ENCODE measurements at regions not wholly inside any gene's neighbourhood (a gene's known extent, or its start where the extent isn't known, plus 50 kb on each side); places are given as distances from the start of the nearest gene placed in this dataset.

DNA sequence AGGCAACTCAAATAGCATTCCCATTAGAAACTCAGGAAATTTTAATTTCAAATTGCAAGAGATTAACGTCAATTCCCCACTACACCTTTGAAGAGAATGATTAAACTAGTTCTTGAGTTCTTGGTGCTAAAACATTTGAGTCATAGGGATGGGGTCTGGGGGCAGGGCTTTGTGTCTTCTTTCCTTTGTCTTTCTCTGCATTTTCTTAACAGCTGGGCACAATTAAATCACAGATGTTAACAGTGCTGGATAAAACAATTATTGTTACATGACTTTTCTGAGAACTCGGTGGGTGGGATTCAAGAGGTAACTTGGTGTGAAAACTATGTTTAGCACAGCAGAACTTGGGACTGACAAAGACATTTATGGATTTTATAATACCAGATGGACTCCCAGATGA, 351.9 kb upstream of the TNC start:
- TF ChIP-seq, protein P1, sequence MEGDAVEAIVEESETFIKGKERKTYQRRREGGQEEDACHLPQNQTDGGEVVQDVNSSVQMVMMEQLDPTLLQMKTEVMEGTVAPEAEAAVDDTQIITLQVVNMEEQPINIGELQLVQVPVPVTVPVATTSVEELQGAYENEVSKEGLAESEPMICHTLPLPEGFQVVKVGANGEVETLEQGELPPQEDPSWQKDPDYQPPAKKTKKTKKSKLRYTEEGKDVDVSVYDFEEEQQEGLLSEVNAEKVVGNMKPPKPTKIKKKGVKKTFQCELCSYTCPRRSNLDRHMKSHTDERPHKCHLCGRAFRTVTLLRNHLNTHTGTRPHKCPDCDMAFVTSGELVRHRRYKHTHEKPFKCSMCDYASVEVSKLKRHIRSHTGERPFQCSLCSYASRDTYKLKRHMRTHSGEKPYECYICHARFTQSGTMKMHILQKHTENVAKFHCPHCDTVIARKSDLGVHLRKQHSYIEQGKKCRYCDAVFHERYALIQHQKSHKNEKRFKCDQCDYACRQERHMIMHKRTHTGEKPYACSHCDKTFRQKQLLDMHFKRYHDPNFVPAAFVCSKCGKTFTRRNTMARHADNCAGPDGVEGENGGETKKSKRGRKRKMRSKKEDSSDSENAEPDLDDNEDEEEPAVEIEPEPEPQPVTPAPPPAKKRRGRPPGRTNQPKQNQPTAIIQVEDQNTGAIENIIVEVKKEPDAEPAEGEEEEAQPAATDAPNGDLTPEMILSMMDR (optimal IDR thresholded peaks at IDR 0.05 in 1 of 3, IDR thresholded peaks at IDR 0.05 in 1 of 3, conservative IDR thresholded peaks at IDR 0.05 in 1 of 3; ENCODE audit: extremely low read depth in 1 of 3, insufficient read depth in 2 of 3, low read length in 3 of 3), result no peak
- TF ChIP-seq EZH2 (IDR thresholded peaks at IDR 0.05; ENCODE audit: low read length), result no peak
